ENCODE measurements at regions not wholly inside any gene's neighbourhood (a gene's known extent, or its start where the extent isn't known, plus 50 kb on each side); places are given as distances from the start of the nearest gene placed in this dataset.

- TF ChIP-seq CTCF (IDR thresholded peaks at IDR 0.05; ENCODE audit: low read depth, low read length): no peak
Measured at GRCh38 chr5:118321081-118321480, 667.3 kb downstream of the DTWD2 start.

GRCh38 chr5:118320121-118320520, 668.2 kb downstream of the DTWD2 start:
- TF ChIP-seq CTCF (IDR thresholded peaks at IDR 0.05; ENCODE audit: low read depth, low read length): no peak
- no peak overlapping the region for H3K4me3 ChIP-seq (ENCODE audit: low read depth, low read length)

More at GRCh38 chr5:118321081-118321480, 667.3 kb downstream of the DTWD2 start:
- no peak overlapping the region for H3K4me3 ChIP-seq (ENCODE audit: low read depth, low read length)

GRCh38 chr5:118314931-118315330, 673.4 kb downstream of the DTWD2 start:
- no peak for TF ChIP-seq CTCF (IDR thresholded peaks at IDR 0.05; ENCODE audit: low read depth, low read length)
- no peak overlapping the region for H3K4me3 ChIP-seq (ENCODE audit: low read depth, low read length)

DNA sequence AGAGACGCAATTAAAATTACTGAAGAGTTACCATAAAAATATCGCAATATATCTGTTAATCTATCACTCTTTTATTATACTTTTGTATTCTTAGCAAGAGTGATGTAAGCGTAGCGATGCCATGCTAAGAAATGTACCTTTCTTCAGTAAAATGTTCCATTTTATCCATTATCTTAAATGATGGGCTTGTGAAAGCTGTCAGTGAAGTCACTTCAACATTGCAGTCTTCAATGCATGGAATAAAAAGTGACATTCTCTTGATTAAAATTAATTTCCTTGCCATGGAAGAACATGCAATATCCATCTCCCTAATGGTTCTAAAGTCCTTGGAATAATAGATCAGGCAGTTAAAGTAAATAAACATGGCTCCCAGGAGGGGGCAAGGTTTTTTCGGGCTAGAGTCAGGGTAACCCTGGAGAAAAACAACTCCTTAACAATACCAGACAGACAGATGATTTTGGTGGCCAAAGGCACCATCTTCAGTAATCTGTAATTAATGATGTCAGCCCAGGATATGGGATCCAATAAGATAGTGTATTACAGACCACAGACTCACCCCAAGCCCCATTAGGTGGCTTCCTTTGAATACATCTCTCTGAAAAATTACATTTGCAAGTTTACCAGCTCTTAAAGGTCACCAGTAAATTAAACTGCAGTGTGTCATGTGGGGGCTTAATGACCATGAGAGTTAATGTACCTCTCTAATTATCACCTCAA, 677.1 kb downstream of the DTWD2 start:
- TF ChIP-seq CTCF (IDR thresholded peaks at IDR 0.05; ENCODE audit: low read depth, low read length): no peak
- H3K4me3 ChIP-seq (ENCODE audit: low read depth, low read length): no peak overlapping the region

DNA sequence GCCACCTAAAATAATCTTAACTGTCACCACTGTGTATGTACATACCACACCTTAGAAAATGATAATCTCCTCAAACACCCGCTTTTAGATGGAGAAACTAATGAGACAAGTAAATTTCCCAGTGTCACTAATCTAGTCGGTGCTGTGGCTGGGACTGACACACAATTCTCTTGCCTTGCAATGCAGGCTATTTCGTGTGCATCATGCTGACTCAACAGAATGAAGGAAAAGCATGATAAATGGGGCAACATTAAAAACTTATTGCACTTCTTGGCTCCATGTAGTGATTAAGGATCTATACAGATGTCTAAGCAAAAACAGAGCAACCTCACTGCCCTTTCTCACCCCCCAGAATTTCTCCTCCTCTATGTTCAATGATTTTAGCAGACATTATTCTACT, 677.9 kb downstream of the DTWD2 start:
- H3K4me3 ChIP-seq (ENCODE audit: low read depth, low read length): no peak overlapping the region
- TF ChIP-seq CTCF (IDR thresholded peaks at IDR 0.05; ENCODE audit: low read depth, low read length): no peak

GRCh38 chr5:118303296-118303695, 685.1 kb downstream of the DTWD2 start:
- H3K4me3 ChIP-seq (ENCODE audit: low read depth, low read length): no peak overlapping the region
- TF ChIP-seq CTCF (IDR thresholded peaks at IDR 0.05; ENCODE audit: low read depth, low read length): no peak

DNA sequence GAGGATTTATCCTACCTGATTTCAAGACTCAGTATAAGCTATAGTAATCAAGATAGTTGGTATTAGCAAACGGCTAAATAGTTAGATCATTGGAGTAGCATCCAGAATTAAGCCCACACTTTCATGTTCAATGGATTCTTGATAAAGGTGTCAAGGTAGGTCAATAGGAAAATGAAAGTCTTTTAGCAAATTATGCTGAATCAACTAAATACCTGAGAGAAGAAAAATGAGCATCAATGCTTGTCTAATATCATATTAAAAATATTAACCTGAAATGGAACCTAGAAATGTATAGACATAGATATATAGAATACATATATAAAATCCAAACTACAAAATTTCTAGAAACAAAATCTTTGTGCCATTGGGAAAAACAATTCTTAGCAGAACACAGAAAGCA, 685.6 kb downstream of the DTWD2 start:
- no peak overlapping the region for H3K4me3 ChIP-seq (ENCODE audit: low read depth, low read length)
- TF ChIP-seq CTCF (IDR thresholded peaks at IDR 0.05; ENCODE audit: low read depth, low read length): no peak

Measured in WI38 (cell line).